ENCODE measurements at regions not wholly inside any gene's neighbourhood (a gene's known extent, or its start where the extent isn't known, plus 50 kb on each side); places are given as distances from the start of the nearest gene placed in this dataset.

GRCh38 chr2:122249673-122250072 is 494.2 kb downstream of the TSN start:
- Histone ChIP-seq H3K23ac (ENCODE audit: insufficient read length) (no peak overlapping the region), H3K4me1 (replicated peaks in 1 of 4; ENCODE audit: control insufficient read depth in 3 of 4, insufficient read depth in 4 of 4, low read length in 3 of 4) (no peaks in the 10 kb centered on the region), H3K18ac (ENCODE audit: extremely low read depth, low read length) (no peak overlapping the region), H4K20me1 (replicated peaks in 1 of 2; ENCODE audit: control insufficient read depth in 1 of 2, insufficient read depth in 2 of 2, low read length in 2 of 2) (no peaks in the 10 kb centered on the region), H2AK5ac (ENCODE audit: low read depth, low read length) (no peak overlapping the region), H3K27ac (ENCODE audit: low read depth, low read length) (no peak overlapping the region), H3K27me3 (replicated peaks in 1 of 4; ENCODE audit: control insufficient read depth in 3 of 4, extremely low read depth in 1 of 4, insufficient read depth in 3 of 4, low read length in 3 of 4) (no peaks in the 10 kb centered on the region), H4K5ac (ENCODE audit: insufficient read length, low read depth, low read length) (no peak overlapping the region), H3K79me1 (ENCODE audit: low read depth, low read length) (no peaks in the 10 kb centered on the region), H2BK5ac (ENCODE audit: low read depth, low read length) (no peak overlapping the region), H3K4me3 (ENCODE audit: extremely low read depth in 1 of 4, insufficient read depth in 2 of 4, low read depth in 3 of 4, low read length in 4 of 4) (no peak overlapping the region), H3K36me3 (ENCODE audit: control insufficient read depth in 2 of 4, insufficient read depth in 4 of 4, low read length in 3 of 4) (no peaks in the 10 kb centered on the region), H4K8ac (ENCODE audit: extremely low read depth, insufficient read depth, low read length) (no peak overlapping the region), H3K9me3 (ENCODE audit: insufficient read depth in 2 of 2, low read depth in 1 of 2, low read length in 1 of 2) (no peaks in the 10 kb centered on the region), H2BK12ac (ENCODE audit: low read depth, low read length) (no peak overlapping the region), H2BK120ac (replicated peaks; ENCODE audit: low read depth, low read length) (no peak overlapping the region), H3K9ac (replicated peaks in 1 of 4; ENCODE audit: extremely low read depth in 1 of 4, low read depth in 3 of 4, low read length in 3 of 4) (no peak overlapping the region), H2BK20ac (ENCODE audit: low read length) (no peak overlapping the region), H3K56ac (replicated peaks; ENCODE audit: insufficient read length, low read depth, low read length) (no peak overlapping the region), H3K23me2 (ENCODE audit: low read depth, low read length) (no peaks in the 10 kb centered on the region; the same call in 1 of the 2 replicates), H3K14ac (ENCODE audit: insufficient read length) (no peak overlapping the region), H2AFZ (ENCODE audit: low read length) (no peak overlapping the region), H4K91ac (replicated peaks; ENCODE audit: insufficient read length, low read length) (no peak overlapping the region), H3K4ac (replicated peaks; ENCODE audit: insufficient read length, low read depth, low read length) (no peak overlapping the region), H3K4me2 (ENCODE audit: insufficient read depth in 1 of 2, low read depth in 2 of 2, low read length in 2 of 2) (no peak overlapping the region), H2BK15ac (ENCODE audit: low read length) (no peak overlapping the region), H3K79me2 (ENCODE audit: control insufficient read depth in 1 of 2, insufficient read depth in 2 of 2, low read length in 2 of 2) (no peaks in the 10 kb centered on the region)
- POLR2A ChIA-PET (ENCODE audit: partially characterized antibody) = no interaction called here
- CTCF ChIA-PET (ENCODE audit: partially characterized antibody) = no interaction called here
- FAIRE-seq (no peak), DNase-seq (ENCODE audit: low read depth in 1 of 2, low spot score in 2 of 2) (no peak)
- WGBS, 2 experiments (ENCODE audit: extremely low coverage in 1 of 2, insufficient coverage in 1 of 2, insufficient read length in 1 of 2, insufficient replicate concordance in 2 of 2, low coverage in 1 of 2, low lambda C conversion rate in 2 of 2, missing lambda C conversion rate in 1 of 2) = 89% methylated on average over 3 of the region's 3 CpGs; no CpG with 5 or more reads in 1 of the 2 experiments
- TF ChIP-seq MAX (IDR thresholded peaks at IDR 0.05) = no peak
- no peak for TF ChIP-seq TAF7 (optimal IDR thresholded peaks at IDR 0.05; ENCODE audit: borderline replicate concordance, low read depth, low read length)
- TF ChIP-seq NANOG (IDR thresholded peaks at IDR 0.05; ENCODE audit: insufficient read depth, low read depth, low read length, poor library complexity, severe bottlenecking) = no peak
- no peak for TF ChIP-seq EGR1 (IDR thresholded peaks at IDR 0.05; ENCODE audit: borderline replicate concordance, low read depth, low read length)
- no peak for TF ChIP-seq CTCF (IDR thresholded peaks at IDR 0.05; ENCODE audit: control extremely low read depth in 1 of 3, insufficient read depth in 1 of 3, low read depth in 1 of 3, low read length in 3 of 3)
- TF ChIP-seq RBBP5 (IDR thresholded peaks at IDR 0.05; ENCODE audit: borderline replicate concordance, low read depth, low read length) = no peak
- no peak for TF ChIP-seq TCF12 (IDR thresholded peaks at IDR 0.05; ENCODE audit: low read depth, low read length)
- no peak for TF ChIP-seq EP300 (IDR thresholded peaks at IDR 0.05; ENCODE audit: borderline replicate concordance in 1 of 2, low read depth in 2 of 2, low read length in 2 of 2)
- no peak for TF ChIP-seq GTF2F1 (IDR thresholded peaks at IDR 0.05; ENCODE audit: borderline replicate concordance, low read depth, low read length)
- no peak for TF ChIP-seq KDM5A (IDR thresholded peaks at IDR 0.05; ENCODE audit: low read length)
- TF ChIP-seq GABPA (IDR thresholded peaks at IDR 0.05; ENCODE audit: borderline replicate concordance, insufficient read depth, low read length) = no peak
- TF ChIP-seq TBP (IDR thresholded peaks at IDR 0.05; ENCODE audit: low read depth, low read length) = no peak
